Ectodermal cell (in vitro differentiated cells): ENCODE measurements at regions not wholly inside any gene's neighbourhood (a gene's known extent, or its start where the extent isn't known, plus 50 kb on each side); places are given as distances from the start of the nearest gene placed in this dataset.

Experiments
- H3K27ac ChIP-seq: 2 replicates; pipeline ENCODE4 v1.7.0; 2013; ENCODE audit warnings: mild to moderate bottlenecking, low read depth, low read length; ENCODE audit not compliant: insufficient read depth, poor library complexity, severe bottlenecking
- H3K27me3 ChIP-seq: 2 replicates; pipeline ENCODE4 v1.7.0; 2013; ENCODE audit warnings: mild to moderate bottlenecking, low read length; ENCODE audit not compliant: insufficient read depth, control insufficient read depth, poor library complexity, severe bottlenecking
- H3K36me3 ChIP-seq: one replicate; pipeline ENCODE4 v1.7.0; 2013; ENCODE audit warnings: low read length; ENCODE audit not compliant: control insufficient read depth, insufficient read depth
- H3K4me1 ChIP-seq: one replicate; pipeline ENCODE4 v1.7.0; 2013; ENCODE audit warnings: low read length; ENCODE audit not compliant: control insufficient read depth, insufficient read depth
- H3K4me3 ChIP-seq: 2 replicates; pipeline ENCODE4 v1.7.0; 2013; ENCODE audit warnings: low read depth, low read length, control low read depth; ENCODE audit not compliant: insufficient read depth
- H3K9me3 ChIP-seq: 2 replicates; pipeline ENCODE4 v1.7.0; 2013; ENCODE audit warnings: mild to moderate bottlenecking, low read length, moderate library complexity; ENCODE audit not compliant: control insufficient read depth
- WGBS, 2 experiments: methylation state at CpG; one replicate each; pipeline ENCODE4 v1.1.7; 2013; ENCODE audit warnings: missing lambda C conversion rate in 2 of 2; 5-methylcytosine and 5-hydroxymethylcytosine counted together

GRCh38 chr11:127816962-127817361 is 770.4 kb downstream of the ETS1 start:
- H3K27me3 ChIP-seq: no peaks in the 10 kb centered on the region
- no peak overlapping the region for H3K4me3 ChIP-seq
- no peaks in the 10 kb centered on the region for H3K36me3 ChIP-seq
- no peaks in the 10 kb centered on the region for H3K4me1 ChIP-seq
- 87 to 96% methylated on average over 1 to 2 of the region's 2 CpGs for WGBS, 2 experiments
- no peak overlapping the region for H3K27ac ChIP-seq
- no peaks in the 10 kb centered on the region for H3K9me3 ChIP-seq

- Histone ChIP-seq H3K9me3 (no peaks in the 10 kb centered on the region), H3K36me3 (no peaks in the 10 kb centered on the region), H3K27ac (no peak overlapping the region), H3K4me1 (no peaks in the 10 kb centered on the region), H3K4me3 (no peak overlapping the region), H3K27me3 (no peaks in the 10 kb centered on the region)
Observed at GRCh38 chr11:127815331-127815730, 772.0 kb downstream of the ETS1 start.

- 80 to 92% methylated on average over 1 of the region's 1 CpG for WGBS, 2 experiments
- H3K4me3 ChIP-seq: no peak overlapping the region
- H3K4me1 ChIP-seq: no peaks in the 10 kb centered on the region
- H3K27ac ChIP-seq: no peak overlapping the region
- no peaks in the 10 kb centered on the region for H3K27me3 ChIP-seq
- no peaks in the 10 kb centered on the region for H3K36me3 ChIP-seq
- H3K9me3 ChIP-seq: no peaks in the 10 kb centered on the region
Observed at GRCh38 chr11:127806501-127806900, 780.9 kb downstream of the ETS1 start.

GRCh38 chr11:127805771-127806170 is 781.6 kb downstream of the ETS1 start:
- no peaks in the 10 kb centered on the region for H3K36me3 ChIP-seq
- no peak overlapping the region for H3K27ac ChIP-seq
- H3K9me3 ChIP-seq: no peaks in the 10 kb centered on the region
- H3K27me3 ChIP-seq: no peaks in the 10 kb centered on the region
- H3K4me3 ChIP-seq: no peak overlapping the region
- no peaks in the 10 kb centered on the region for H3K4me1 ChIP-seq
- 90 to 91% methylated on average over 1 of the region's 1 CpG for WGBS, 2 experiments

GRCh38 chr11:127804747-127805400 is 782.5 kb downstream of the ETS1 start:
- Histone ChIP-seq H3K27me3 (no peaks in the 10 kb centered on the region), H3K36me3 (no peaks in the 10 kb centered on the region), H3K27ac (no peak overlapping the region), H3K9me3 (no peaks in the 10 kb centered on the region), H3K4me1 (no peaks in the 10 kb centered on the region), H3K4me3 (no peak overlapping the region)
- 91 to 95% methylated on average over 2 of the region's 2 CpGs for WGBS, 2 experiments

GRCh38 chr11:127803755-127804154 is 783.6 kb downstream of the ETS1 start:
- Histone ChIP-seq H3K27me3 (no peaks in the 10 kb centered on the region), H3K4me1 (no peaks in the 10 kb centered on the region), H3K36me3 (no peaks in the 10 kb centered on the region), H3K9me3 (no peaks in the 10 kb centered on the region), H3K4me3 (no peak overlapping the region), H3K27ac (no peak overlapping the region)

- Histone ChIP-seq H3K27me3 (no peaks in the 10 kb centered on the region), H3K4me3 (no peak overlapping the region), H3K9me3 (no peaks in the 10 kb centered on the region), H3K27ac (no peak overlapping the region), H3K4me1 (no peaks in the 10 kb centered on the region), H3K36me3 (no peaks in the 10 kb centered on the region)
- 84 to 97% methylated on average over 6 of the region's 6 CpGs for WGBS, 2 experiments
Observed at GRCh38 chr11:127800989-127801688, 786.2 kb downstream of the ETS1 start.

- Histone ChIP-seq H3K9me3 (no peaks in the 10 kb centered on the region), H3K27ac (no peak overlapping the region), H3K4me1 (peaks cover 4% of the 10 kb centered on the region), H3K27me3 (no peaks in the 10 kb centered on the region), H3K36me3 (no peaks in the 10 kb centered on the region), H3K4me3 (no peak overlapping the region)
Observed at GRCh38 chr11:127795326-127795725, 792.0 kb downstream of the ETS1 start.

GRCh38 chr11:127791844-127792243 is 791.3 kb upstream of the KIRREL3 start:
- peaks cover 4% of the 10 kb centered on the region for H3K4me1 ChIP-seq
- H3K36me3 ChIP-seq: no peaks in the 10 kb centered on the region
- H3K4me3 ChIP-seq: no peak overlapping the region
- no peaks in the 10 kb centered on the region for H3K9me3 ChIP-seq
- 87% methylated on average over 7 of the region's 7 CpGs for WGBS, 2 experiments
- no peak overlapping the region for H3K27ac ChIP-seq
- no peaks in the 10 kb centered on the region for H3K27me3 ChIP-seq

- no peaks in the 10 kb centered on the region for H3K9me3 ChIP-seq
- WGBS, 2 experiments: 72 to 84% methylated on average over 3 to 4 of the region's 4 CpGs
Observed at GRCh38 chr11:127790592-127790991, 790.0 kb upstream of the KIRREL3 start.

More at GRCh38 chr11:127790592-127790991, 790.0 kb upstream of the KIRREL3 start:
- H3K4me1 ChIP-seq: peaks cover 4% of the 10 kb centered on the region
- no peaks in the 10 kb centered on the region for H3K36me3 ChIP-seq
- no peak overlapping the region for H3K4me3 ChIP-seq
- no peaks in the 10 kb centered on the region for H3K27me3 ChIP-seq
- no peak overlapping the region for H3K27ac ChIP-seq
